T-helper 2 cell treated with Interferon-gamma antibody and Interleukin-4, amounts not matched to agents 100 ng/mL and 5 ng/mL, for 36 hours (primary cell): ENCODE measurements at regions not wholly inside any gene's neighbourhood (a gene's known extent, or its start where the extent isn't known, plus 50 kb on each side); places are given as distances from the start of the nearest gene placed in this dataset.
"Not testable (repeated sequence)": the region's sequence is repeated elsewhere in the genome, so short reads cannot be mapped to it uniquely, and the experiment has no call there.

ENCODE experiments used
- intact Hi-C: fragments of 100-400 bp; cut with micrococcal nuclease; formaldehyde crosslinking; loops from one replicate; pipeline ENCODE4 v1.15.1; 2023

DNA sequence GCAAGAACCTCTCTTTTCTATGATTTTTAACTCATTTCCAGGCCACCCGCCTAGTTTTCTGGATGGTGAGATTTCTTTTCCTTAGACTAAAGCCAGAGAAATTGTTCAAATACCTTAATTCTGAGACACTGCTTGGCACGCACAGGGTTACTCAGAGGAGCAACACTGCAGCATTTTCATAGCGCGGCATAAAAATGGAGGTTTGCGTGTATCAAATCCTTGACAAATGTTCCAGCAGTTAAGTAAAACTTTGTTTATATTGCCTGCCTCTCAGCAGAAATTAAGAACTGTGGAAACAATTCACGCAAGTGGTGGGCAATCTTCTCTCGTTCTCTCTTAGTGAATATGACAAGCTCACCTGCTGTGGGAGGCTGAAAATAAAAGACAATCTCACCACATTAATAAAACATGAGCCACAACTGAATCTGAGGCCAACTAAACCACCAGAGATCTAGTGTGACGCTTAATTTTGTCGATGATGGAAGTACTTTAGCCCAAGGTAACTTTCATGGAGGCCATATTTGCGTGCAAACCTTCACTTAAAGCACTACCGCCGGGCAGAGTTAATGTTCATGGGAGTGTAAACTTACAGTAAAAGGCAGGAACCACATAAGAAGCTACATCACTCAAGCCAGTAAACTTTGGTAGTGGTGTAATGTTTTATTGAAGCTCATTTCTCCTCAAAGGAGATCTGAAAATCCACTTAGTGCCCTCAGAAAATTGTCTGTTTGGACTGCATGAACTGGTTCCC is 894.8 kb upstream of the EPHA5 start:
- intact Hi-C loops, result no loop called here

DNA sequence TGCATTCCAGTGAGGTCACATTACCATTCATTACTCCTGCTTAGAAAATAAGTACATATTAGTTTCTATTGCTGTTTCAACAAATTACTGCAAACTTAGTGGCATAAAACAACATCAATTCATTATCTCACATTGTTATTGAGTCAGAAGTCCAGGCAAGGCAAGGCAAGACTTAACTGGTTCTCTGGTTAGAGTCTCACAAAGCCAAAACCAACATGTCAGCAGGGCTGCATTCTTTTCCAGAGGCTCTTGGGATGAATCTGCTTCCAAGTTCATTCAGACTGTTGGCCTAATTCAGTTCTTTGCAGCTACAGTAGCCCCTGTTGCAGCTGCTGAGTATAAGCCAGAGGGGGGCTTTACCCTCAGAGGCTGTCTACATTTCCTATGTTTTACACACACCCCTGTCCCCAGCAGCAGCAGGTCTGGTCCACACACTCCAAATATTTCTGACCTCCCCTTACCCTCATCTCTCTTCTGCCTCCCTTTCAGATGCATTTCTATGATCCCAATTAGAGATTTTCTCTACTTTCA is 892.1 kb upstream of the EPHA5 start:
- intact Hi-C loops, result no loop called here

DNA sequence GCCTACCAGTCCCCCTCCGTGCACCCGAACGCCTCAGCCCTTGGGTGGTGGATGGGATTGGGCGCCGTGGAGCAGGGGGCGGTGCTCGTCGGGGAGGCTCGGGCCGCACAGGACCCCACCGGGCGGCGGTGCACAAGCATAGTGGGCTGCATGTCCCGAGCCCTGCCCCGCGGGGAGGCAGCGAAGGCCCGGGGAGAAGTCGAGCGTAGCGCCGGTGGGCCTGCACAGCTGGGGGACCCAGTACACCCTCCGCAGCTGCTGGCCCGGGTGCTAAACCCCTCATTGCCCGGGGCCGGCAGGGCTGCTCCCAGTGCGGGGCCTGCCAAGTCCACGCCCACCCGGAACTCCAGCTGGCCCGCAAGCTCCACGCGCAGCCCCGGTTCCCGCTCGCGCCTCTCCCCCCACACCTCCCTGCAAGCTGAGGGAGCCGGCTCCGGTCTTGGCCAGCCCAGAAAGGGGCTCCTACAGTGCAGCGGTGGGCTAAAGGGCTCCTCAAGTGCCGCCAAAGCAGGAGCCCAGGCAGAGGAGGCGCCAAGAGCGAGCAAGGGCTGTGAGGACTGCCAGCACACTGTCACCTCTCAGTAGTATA is 891.3 kb upstream of the EPHA5 start:
- intact Hi-C loops, result not testable (repeated sequence)

DNA sequence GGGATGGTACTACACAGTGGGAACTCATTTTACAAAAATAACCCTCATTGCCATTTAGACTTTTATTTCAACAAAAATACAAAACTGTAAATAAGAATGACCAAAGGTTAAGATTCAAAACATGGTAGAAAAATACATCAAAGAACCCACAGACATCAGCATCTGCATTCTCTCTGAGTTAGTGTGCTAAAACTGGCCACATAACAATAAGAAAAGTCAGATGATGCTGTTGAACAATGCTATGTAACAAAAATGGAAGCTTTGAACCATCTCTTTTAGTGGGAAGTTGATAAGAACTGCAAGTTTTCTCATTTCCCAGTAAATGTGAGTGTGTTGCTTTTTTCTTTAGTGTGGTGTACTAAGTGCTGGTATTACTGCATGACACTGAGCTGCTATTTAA is 888.4 kb upstream of the EPHA5 start:
- intact Hi-C loops, result no loop called here

DNA sequence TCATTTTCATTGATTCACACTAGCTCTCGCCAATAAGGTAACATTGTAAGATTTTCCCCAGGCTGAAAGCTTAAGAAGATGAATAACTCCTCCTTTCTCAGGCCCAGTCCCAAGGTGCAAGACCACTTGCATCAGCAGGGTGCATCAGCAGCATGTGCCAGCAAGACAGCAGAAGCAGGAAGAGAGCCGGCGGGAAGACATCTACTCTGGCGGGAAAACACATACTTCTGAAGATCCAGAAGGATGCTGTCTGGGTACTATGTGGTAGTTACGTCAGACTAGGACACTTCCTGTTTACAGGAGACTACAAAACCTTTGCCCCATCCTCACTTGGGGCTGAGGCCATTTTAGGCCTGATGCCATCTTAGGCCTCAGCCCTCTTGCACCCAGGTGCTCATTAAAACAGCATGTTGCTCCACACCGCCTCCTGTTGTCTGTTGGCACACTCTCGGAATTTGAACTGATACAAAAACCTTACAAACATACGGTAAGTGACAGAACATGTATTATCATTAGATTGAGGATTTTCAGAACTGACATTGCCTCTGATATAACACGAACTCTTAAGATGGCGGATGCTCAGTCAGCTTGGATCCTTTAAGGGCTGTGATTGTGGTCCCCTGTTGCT is 886.5 kb upstream of the EPHA5 start:
- intact Hi-C loops, result no loop called here

DNA sequence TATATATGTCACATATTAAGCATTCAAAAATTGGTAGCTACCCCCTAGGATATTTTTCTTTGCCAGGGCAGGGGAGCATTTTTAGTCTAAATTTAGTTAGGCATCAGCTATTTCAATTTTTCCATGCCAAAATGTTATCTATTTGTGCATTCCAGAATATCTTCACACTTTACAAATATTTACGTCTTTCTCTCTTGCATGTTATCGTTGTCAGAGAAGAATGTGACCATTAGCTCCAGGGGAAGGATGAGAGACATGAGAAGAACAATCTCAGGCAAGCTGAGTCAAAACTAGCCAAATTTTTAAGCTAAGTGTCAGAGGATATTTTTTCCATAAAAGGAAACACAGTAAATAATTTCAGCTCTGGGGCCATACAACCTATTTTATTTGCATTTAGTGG is 885.0 kb upstream of the EPHA5 start:
- intact Hi-C loops, result no loop called here

DNA sequence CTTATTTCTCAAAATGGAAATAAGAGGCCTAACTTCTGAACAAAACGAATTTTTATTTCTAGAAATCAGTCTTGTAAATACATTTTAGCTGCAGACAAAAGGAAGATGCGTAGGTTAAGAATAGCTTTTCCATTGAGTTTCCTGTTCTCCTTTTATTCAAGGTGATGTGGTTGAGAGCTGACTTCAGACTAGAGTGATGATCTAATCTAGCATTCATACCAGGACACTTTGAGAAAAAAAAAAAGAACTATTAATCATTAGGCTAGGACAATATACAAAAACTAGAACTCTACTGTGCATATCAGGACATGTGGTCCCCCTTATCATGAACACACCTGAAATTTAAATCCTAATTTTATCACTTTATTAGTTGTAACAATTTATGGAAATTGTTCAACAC is 884.5 kb upstream of the EPHA5 start:
- intact Hi-C loops, result no loop called here

DNA sequence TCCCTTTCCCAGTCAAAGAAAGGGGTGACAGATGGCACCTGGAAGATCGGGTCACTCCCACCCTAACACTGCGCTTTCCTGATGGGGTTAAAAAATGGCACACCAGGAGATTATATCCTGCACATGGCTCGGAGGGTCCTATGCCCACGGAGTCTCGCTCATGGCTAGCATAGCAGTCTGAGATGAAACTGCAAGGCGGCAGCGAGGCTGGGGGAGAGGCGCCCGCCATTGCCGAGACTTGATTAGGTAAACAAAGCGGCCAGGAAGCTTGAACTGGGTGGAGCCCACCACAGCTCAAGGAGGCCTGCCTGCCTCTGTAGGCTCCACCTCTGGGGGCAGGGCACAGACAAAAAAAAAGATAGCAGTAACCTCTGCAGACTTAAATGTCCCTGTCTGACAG is 875.0 kb upstream of the EPHA5 start:
- intact Hi-C loops, result not testable (repeated sequence)

DNA sequence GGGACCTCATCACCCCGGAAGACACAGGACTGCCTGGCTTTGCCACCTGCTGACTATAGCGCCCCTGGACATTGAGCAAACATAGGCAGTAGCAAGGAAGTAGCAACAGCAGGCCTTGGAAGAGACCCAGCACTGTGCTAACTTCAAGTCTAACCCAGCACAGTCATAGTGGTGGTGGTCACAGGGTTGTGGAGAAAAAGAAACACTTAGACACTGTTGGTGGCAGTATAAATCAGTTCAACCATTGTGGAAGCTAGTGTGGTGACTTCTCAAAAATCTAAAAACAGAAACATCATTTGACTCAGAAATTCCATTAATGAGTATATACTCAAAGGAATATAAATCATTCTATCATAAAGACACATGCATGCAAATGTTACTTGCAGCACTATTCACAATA is 874.0 kb upstream of the EPHA5 start:
- intact Hi-C loops, result no loop called here

DNA sequence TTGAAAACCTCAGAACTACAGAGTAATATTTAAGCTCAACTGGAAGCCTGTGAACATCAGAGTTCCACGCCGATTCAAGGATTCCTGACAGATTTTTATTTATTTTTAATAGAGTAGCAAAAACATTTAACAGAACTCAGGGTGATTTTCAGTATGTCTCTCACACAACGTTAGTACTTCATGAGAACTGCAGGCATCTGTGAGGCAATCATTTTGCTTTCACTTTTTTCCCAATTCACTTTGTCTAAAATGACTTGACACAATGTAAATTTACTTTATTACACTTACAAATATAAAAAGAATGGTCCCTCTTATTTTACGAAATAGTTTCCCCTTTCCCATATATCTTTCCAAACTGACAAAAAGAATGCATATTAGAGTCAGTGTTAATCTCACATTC is 869.5 kb upstream of the EPHA5 start:
- intact Hi-C loops, result no loop called here

DNA sequence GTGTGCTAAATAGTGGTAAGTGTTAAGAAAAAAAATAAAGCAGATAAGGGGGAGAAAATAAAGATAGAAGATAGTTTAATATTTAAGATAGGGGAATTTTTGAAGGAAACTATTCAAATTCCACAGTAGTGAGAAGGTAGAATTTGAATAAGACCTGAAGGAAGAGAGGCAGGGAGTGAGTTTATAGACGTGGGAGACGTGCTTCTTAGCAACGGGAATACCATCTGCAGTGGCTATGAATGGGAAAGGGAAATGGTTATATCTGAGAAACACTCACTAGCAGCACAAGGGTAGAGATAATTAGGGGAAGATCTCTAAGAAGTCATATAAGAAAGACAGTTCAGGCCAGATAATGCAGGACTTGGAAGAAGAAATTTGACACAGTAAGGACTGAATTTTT is 854.5 kb upstream of the EPHA5 start:
- intact Hi-C loops, result no loop called here

DNA sequence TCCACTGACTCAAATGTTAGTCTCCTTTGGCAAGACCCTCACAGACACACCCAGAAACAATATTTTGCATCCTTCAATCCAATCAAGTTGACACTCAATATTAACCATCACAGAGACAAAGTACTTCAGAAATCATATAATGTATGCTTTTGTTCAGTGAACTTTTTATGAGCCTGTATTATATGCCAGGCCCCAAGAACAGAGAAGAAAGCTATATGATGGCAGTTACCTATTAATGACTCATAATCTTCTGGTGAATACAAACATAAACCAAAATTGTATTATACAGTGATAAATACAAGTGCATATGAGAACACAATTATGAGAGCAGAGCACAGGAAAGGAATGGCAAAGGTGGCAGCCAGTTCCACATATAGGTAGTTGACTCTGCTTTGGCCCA is 852.0 kb upstream of the EPHA5 start:
- intact Hi-C loops, result no loop called here

DNA sequence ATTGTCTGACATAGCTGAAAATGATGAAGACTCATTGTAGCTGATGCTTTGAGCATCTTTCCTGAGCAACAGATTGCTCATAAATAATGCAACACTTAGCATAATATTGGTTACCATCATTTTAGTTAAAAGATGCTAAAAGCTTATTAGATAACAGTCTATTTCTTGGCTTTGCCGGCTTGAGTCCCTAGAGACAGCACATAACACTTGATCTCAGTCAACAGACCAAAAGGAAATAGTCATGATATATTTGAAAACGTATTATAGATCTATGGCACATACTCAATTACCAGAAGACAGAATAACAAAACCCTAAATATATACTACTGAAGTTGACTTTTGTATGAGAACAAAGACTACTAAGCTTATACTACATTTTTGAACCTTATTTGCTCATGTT is 846.7 kb upstream of the EPHA5 start:
- intact Hi-C loops, result no loop called here

DNA sequence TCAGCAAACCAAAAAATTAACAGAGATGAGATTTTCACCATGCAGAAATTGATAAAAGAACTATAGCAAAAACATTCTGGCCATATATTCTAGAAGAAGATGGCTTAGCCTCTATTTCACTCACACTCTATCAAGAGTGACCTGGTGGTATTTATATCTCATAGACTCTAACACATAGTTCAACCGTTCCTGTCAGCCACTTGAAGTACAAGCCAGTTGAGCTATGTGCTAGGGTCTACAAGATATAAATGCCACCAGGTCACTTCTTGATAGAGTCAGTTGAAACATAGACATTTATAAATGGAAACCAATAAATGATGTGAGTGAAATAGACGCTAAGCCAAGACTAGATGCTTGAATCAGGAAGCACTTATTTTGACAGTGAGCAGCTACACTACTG is 836.7 kb upstream of the EPHA5 start:
- intact Hi-C loops, result no loop called here

DNA sequence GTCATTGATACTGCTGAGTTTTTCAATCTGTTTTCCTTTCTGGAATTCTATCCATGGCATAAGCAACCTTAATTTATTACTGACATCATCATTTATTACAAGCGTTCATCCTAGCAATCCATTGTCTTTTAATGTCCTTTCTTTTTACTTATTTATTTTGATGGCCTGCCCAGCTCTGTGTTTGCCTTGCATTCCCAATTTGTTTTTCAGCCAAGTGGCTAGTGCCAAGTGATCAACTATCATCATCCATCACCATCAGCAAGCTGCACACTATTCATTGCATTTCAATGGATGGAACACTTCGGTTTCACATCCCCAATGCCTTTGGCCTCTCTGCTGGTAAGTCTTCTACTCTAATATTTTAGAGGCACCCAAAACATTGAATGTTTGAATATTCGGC is 831.7 kb upstream of the EPHA5 start:
- intact Hi-C loops, result no loop called here

DNA sequence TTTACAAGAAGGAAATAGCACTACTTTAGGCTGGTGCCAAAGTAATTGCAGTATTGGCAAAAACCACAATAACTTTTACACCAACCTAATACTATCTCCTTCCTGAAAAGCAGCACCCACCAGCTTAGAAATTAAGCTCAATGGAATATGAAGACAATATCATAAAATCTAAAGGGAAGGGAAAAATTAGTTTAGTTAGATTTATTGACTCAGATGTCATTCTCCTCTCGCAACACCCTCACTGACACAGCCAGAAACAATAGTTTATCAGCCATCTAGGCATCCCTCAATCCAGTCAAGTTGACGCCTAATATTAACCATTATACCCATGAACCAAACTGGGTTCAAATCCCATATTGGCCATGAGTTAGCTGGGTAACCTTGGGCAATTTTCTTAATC is 820.4 kb upstream of the EPHA5 start:
- intact Hi-C loops, result no loop called here

DNA sequence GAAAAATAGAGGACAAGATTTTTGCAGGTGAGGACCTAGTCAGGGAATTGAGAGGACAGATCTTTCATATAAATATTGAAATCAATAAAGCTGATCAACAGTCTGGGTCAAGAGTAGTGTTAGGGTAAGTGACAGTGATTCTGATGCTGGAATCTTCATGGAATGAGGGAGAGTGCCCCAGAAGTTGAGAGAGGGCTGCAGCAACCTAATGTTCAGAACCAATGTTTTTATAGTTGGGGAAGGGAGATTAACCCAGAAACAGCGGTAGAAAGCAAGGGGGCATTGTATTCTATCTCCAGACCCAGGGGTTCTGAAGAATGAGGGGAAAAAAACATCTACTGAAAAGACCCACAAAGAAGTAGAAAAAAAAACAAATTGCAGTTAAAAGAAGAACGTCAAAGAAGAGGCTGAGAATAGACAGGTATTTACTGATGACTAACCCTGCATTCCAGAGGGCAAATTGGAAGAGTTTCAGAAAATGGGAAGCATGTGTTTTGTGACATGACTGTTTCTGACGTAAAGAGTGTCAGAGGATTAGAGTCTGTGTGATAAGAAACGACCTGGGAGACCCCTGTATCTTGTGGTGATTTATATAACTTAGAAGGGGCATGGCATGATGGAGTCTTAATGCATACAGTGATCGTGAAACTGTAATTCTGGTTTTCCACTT is 819.6 kb upstream of the EPHA5 start:
- intact Hi-C loops, result no loop called here

DNA sequence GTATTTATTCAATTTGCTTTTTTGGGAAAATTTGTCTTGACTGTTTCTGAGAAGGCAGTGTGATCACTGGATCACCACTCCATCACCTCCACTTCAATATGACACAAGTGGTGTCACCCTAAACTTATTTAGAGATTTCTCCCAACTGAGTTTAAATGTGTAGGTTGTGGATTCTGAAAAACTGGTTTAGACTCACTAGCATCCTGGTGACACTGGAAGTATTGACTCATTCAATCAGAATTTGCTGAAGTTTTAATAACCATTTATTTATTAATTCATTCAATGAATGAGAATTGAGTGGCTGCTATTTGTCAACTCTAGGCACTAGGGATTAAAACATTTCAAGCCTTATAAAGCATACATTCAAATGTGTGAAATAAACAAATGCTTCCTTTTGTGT is 819.1 kb upstream of the EPHA5 start:
- intact Hi-C loops, result no loop called here

DNA sequence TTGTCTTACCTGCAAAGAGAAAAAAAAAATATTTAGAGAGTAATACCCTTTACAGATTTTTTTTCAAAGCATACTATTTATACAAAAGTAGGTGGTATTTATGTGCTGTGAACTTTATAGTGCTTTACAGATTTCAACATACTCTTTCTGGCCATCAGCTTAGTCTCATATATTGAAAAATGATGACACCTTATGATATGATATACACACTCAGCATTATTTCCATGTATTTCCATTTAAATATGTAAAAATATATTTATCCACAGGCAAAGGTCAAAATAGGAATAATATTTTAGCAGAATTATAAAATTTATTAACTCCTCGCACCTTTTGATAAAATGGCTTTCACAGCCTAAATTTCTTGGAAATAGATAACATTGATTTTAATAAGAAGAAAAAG is 815.8 kb upstream of the EPHA5 start:
- intact Hi-C loops, result no loop called here

DNA sequence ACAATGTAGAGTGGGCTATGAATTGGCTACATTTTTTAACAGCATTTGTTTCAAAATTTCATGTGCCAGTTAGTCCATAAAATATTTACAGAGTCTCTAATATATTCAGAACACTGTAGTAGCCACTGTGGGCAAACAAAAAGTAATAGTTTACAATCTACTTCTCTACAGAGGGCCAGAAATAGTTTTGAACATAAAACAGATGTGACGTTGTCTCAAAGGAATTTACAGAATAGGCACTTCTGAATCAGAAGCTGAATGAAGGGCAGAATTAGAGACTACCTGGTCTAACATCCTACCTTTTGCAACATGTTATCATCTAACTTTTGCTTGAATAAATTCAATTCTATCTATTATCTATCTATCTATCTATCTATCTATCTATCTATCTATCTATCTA is 811.9 kb upstream of the EPHA5 start:
- intact Hi-C loops, result no loop called here

DNA sequence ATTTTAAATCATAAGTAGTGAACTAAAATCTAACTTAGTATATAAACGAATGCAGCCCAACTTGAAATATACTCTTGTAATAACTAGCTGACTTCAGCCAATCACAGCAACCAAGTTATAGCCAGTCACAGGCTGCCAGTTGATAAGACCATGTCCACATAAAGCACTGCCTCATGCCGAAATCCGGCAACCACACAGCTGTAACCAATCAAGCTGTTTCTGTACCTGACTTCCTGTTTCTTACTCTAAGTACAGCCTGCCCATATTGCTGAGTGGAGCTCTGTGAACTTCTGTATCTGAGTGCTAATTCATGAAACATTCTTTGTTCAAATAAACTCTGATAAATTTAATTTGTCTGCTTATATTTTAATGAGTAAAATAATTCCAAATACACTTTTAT is 805.3 kb upstream of the EPHA5 start:
- intact Hi-C loops, result no loop called here

DNA sequence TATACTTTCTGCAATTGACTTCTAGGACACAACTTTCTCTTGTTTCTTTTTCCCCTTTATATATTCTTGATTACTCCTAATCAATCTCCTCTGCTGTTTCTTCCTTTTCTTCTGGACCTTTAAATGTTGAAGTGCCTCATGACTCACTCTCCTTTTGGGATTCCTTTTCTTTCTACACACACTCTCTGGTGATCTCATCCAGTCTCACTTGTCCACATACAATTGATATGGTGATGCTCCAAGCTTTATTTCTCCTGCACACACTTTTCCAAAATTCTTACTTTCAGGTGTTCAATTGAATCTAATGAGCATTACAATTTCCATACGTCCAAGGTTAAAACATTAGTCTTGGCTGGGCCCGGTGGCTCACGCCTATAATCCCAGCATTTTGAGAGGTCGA is 794.8 kb upstream of the EPHA5 start:
- intact Hi-C loops, result no loop called here
